Lung (tissue), 11 donors: ENCODE measurements at regions not wholly inside any gene's neighbourhood (a gene's known extent, or its start where the extent isn't known, plus 50 kb on each side); places are given as distances from the start of the nearest gene placed in this dataset.

Source experiments
- ATAC-seq: fragments of 200-7000 bp; cut with Tn5 transposase; one replicate; pipeline ENCODE4 v1.9.1; 2020; ENCODE audit warnings: moderate number of reproducible peaks; ENCODE audit not compliant: insufficient read depth, low FRiP score
- DNase-seq, 3 donors: peaks; one replicate each; pipeline ENCODE4 v3.0.0-alpha.2; 2013 to 2017
- H3K27ac ChIP-seq, 2 donors: one replicate each; pipeline ENCODE4 v1.5.1; 2013; ENCODE audit warnings: mild to moderate bottlenecking in 2 of 2, moderate library complexity in 2 of 2, control low read depth in 1 of 2, inconsistent platforms in 1 of 2, low read depth in 1 of 2, low read length in 1 of 2
- H3K27me3 ChIP-seq, 3 donors: one replicate each; pipeline ENCODE4 v1.5.1; 2013; ENCODE audit warnings: low read length in 2 of 3; ENCODE audit not compliant: control insufficient read depth in 3 of 3, insufficient read depth in 3 of 3
- H3K36me3 ChIP-seq, 4 donors: one replicate each; pipeline ENCODE4 v1.5.1; 2013; ENCODE audit warnings: low read length in 4 of 4, mild to moderate bottlenecking in 1 of 4, moderate library complexity in 1 of 4; ENCODE audit not compliant: control insufficient read depth in 4 of 4, insufficient read depth in 4 of 4
- H3K4me1 ChIP-seq, 5 donors: one replicate each; pipeline ENCODE4 v1.5.1; 2013; ENCODE audit warnings: low read length in 5 of 5, mild to moderate bottlenecking in 2 of 5, moderate library complexity in 1 of 5; ENCODE audit not compliant: control insufficient read depth in 5 of 5, insufficient read depth in 5 of 5
- H3K4me3 ChIP-seq: one replicate; pipeline ENCODE4 v1.5.1; 2013; ENCODE audit warnings: mild to moderate bottlenecking, control low read depth, moderate library complexity
- H3K9ac ChIP-seq, 2 donors: one replicate each; pipeline ENCODE4 v1.5.1; 2013; ENCODE audit warnings: low read length in 2 of 2, control low read depth in 1 of 2; ENCODE audit not compliant: insufficient read depth in 1 of 2
- H3K9me3 ChIP-seq, 4 donors: one replicate each; pipeline ENCODE4 v1.5.1; 2013; ENCODE audit warnings: low read length in 3 of 4, mild to moderate bottlenecking in 1 of 4, moderate library complexity in 1 of 4; ENCODE audit not compliant: control insufficient read depth in 4 of 4, insufficient read depth in 3 of 4
- WGBS, 2 donors: extraction: QIAGEN DNeasy Blood & Tissue Kit; methylation state at CpG; one replicate each; pipeline ENCODE4 v1.1.7; 2013; 5-methylcytosine and 5-hydroxymethylcytosine counted together
- TF ChIP-seq, protein P1 (sequence below): IDR thresholded peaks from 2 replicates; pipeline ENCODE4 v1.5.1; 2012; ENCODE audit warnings: mild to moderate bottlenecking; ENCODE audit errors: control extremely low read depth, extremely low read depth
- donor health status: control.
- donor health status: control.
- donor health status: Bipolar disorder and iron deficiency.
- donor health status: healthy.
- donor health status: DM: yes; HTN: yes; CAD: no.

DNA sequence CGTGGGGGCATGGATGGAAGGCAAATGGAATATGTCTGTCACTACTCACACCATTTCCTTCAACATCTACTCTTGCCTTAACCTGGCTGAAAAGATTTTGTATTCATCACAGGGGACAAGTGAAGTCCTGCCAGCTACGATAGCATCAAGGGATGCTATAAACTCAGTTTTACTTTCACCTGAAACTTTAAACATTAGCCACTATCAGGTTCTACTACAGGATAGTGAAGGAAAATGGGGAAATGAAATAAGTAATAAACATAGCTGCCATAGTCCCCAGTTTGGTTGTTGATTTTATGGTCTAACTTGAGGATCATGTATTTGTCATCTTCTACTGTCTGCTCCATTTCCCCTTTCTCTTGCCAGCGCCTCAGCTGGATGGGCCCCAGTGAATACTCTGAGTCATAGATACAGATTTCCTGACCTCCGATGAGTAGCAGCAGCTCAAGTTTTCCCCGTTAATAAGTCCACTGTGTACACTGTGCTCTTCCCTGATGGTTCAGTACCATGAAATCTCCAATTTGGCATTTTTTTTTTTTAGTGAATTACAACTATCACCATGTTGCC, 338.2 kb upstream of the SLCO3A1 start:
- ATAC-seq (peak; percentile 47), DNase-seq (no peak)
- WGBS, 2 donors, result 51 to 55% methylated on average over 5 of the region's 5 CpGs
- no peaks in the 10 kb centered on the region for H3K27me3 ChIP-seq
- TF ChIP-seq, protein P1, sequence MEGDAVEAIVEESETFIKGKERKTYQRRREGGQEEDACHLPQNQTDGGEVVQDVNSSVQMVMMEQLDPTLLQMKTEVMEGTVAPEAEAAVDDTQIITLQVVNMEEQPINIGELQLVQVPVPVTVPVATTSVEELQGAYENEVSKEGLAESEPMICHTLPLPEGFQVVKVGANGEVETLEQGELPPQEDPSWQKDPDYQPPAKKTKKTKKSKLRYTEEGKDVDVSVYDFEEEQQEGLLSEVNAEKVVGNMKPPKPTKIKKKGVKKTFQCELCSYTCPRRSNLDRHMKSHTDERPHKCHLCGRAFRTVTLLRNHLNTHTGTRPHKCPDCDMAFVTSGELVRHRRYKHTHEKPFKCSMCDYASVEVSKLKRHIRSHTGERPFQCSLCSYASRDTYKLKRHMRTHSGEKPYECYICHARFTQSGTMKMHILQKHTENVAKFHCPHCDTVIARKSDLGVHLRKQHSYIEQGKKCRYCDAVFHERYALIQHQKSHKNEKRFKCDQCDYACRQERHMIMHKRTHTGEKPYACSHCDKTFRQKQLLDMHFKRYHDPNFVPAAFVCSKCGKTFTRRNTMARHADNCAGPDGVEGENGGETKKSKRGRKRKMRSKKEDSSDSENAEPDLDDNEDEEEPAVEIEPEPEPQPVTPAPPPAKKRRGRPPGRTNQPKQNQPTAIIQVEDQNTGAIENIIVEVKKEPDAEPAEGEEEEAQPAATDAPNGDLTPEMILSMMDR, result no peak
- no peak overlapping the region for H3K4me3 ChIP-seq
- H3K27ac ChIP-seq, result no peak overlapping the region
- no peak overlapping the region for H3K9ac ChIP-seq
- H3K9me3 ChIP-seq, result no peaks in the 10 kb centered on the region
- no peaks in the 10 kb centered on the region for H3K36me3 ChIP-seq
- H3K4me1 ChIP-seq, result no peaks in the 10 kb centered on the region

DNA sequence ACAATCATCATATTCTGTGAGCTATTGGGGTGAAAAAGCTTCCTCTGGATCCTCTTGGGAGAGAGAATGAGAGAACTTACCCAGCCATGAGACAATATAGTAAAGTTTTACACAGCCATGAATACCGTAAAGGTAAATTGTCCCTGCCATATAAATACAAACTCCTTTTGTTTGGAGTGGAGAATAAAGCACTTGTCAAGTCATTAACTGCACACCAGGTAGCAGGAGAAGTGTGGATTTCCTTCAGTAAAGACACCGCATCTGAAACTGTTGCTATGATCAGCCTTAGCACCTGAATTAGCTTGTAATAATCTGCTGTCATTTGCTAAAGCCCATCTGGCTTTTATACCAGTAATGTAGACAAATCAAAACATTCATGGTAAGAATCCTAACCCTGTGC, 336.6 kb upstream of the SLCO3A1 start:
- H3K27ac ChIP-seq, result no peak overlapping the region
- WGBS, 2 donors, result 87% methylated on average over 2 of the region's 2 CpGs
- no peaks in the 10 kb centered on the region for H3K4me1 ChIP-seq
- H3K4me3 ChIP-seq, result no peak overlapping the region
- ATAC-seq, result no peak
- no peak overlapping the region for H3K9ac ChIP-seq
- H3K36me3 ChIP-seq, result no peaks in the 10 kb centered on the region
- TF ChIP-seq, protein P1, result no peak
- no peaks in the 10 kb centered on the region for H3K27me3 ChIP-seq
- no peak for DNase-seq
- H3K9me3 ChIP-seq, result no peaks in the 10 kb centered on the region

DNA sequence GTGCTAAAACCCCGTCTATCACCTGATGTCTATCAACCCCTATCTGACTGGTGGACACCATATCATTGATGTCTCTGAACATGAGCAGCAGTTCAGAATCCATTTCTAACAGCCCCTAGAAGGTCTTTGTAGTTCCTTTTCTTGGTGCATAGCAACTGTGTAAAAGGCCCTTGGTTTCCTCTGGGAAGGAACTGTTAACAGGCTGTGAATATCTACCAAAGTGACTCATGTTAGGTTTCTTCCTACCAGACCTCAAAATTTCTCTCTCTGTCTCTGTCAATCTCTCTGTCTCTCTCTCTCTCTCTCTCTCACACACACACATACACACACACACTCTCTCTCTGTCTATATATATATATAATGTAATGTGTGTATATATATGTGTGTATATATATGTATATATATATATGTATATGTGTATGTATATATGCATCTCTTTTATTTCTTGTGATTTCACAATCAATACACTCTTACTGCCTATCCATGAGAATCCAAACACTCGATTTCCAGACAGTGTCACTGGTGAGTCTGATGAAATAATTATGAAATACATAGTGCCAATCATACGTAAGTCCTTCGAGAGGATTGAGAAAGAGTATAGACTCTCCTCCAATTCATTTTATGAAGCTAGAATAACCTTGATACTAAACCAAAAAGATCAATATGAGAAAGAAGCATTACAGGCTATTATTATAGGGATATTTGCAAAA, 335.9 kb upstream of the SLCO3A1 start:
- Histone ChIP-seq H3K9me3 (no peaks in the 10 kb centered on the region), H3K27me3 (no peaks in the 10 kb centered on the region), H3K4me3 (no peak overlapping the region), H3K9ac (no peak overlapping the region), H3K4me1 (peaks cover 0 to 1% (median 0%) of the 10 kb centered on the region in 5 donors), H3K27ac (no peak overlapping the region), H3K36me3 (no peaks in the 10 kb centered on the region)
- ATAC-seq (no peak), DNase-seq (no peak)
- WGBS, 2 donors, result 50 to 60% methylated on average over 4 of the region's 4 CpGs
- TF ChIP-seq, protein P1, result no peak
